SK-N-SH (cell line): ENCODE measurements at regions not wholly inside any gene's neighbourhood (a gene's known extent, or its start where the extent isn't known, plus 50 kb on each side); places are given as distances from the start of the nearest gene placed in this dataset.

Experiments
- CTCF ChIA-PET: fragments of 300-600, 350-600 bp; formaldehyde crosslinking; extraction: SDS; loops from one replicate; lab custom pipeline; 2021; lab: Yijun Ruan, JAX
- POLR2A ChIA-PET: fragments of 350-600 bp; sonication (Branson Sonifier 250); formaldehyde crosslinking; extraction: SDS; loops from one replicate; lab custom pipeline; 2020; ENCODE audit warnings: antibody characterized with exemption, inconsistent platforms; lab: Yijun Ruan, JAX
- DNase-seq: peaks from one replicate; pipeline ENCODE4 v3.0.0; 2012
- H2AFZ ChIP-seq: fragments of 200-600 bp; sonication (generic); 2 replicates; pipeline ENCODE4 v1.8.1; 2016; ENCODE audit warnings: antibody characterized with exemption, mild to moderate bottlenecking, low read depth
- H3F3A ChIP-seq: fragments of 200-600 bp; sonication (generic); replicated peaks from 2 replicates; pipeline ENCODE3; 2016; ENCODE audit warnings: antibody characterized with exemption, mild to moderate bottlenecking; ENCODE audit not compliant: insufficient read depth
- H3K27ac ChIP-seq, 2 experiments: fragments of 200-500 bp in 1 of 2; fragments of 200-600 bp in 1 of 2; sonication (Bioruptor generic) in 1 of 2; sonication (generic), shearing (Covaris generic) in 1 of 2; 2 replicates each; pipeline versions ENCODE4 v1.5.1 to v1.6.1; 2014 to 2016; ENCODE audit warnings: low read depth in 2 of 2, inconsistent platforms in 1 of 2, low read length in 1 of 2, mild to moderate bottlenecking in 1 of 2, mixed read lengths in 1 of 2
- H3K27me3 ChIP-seq: fragments of 200-600 bp; sonication (generic), shearing (Covaris generic); 2 replicates; pipeline ENCODE4 v1.6.1; 2016; ENCODE audit warnings: mixed run types; ENCODE audit not compliant: insufficient read depth
- H3K36me3 ChIP-seq, 2 experiments: fragments of 200-500 bp in 1 of 2; fragments of 200-600 bp in 1 of 2; sonication (Bioruptor generic) in 1 of 2; sonication (generic) in 1 of 2; replicated peaks in 1 of 2; 2 replicates each; pipeline versions ENCODE3 to v1.5.1; 2014 to 2016; ENCODE audit warnings: low read length in 1 of 2, mild to moderate bottlenecking in 1 of 2; ENCODE audit not compliant: insufficient read depth in 2 of 2, control insufficient read depth in 1 of 2
- H3K4me1 ChIP-seq, 2 experiments: fragments of 200-500 bp in 1 of 2; fragments of 200-600 bp in 1 of 2; sonication (Bioruptor generic) in 1 of 2; sonication (generic), shearing (Covaris generic) in 1 of 2; 2 replicates each; pipeline versions ENCODE4 v1.5.1 to v1.6.1; 2014 to 2016; ENCODE audit warnings: low read depth in 1 of 2, low read length in 1 of 2, mixed run types in 1 of 2; ENCODE audit not compliant: insufficient read depth in 2 of 2, control insufficient read depth in 1 of 2
- H3K4me2 ChIP-seq: fragments of 200-600 bp; sonication (generic), shearing (Covaris generic); 2 replicates; pipeline ENCODE4 v1.6.1; 2017; ENCODE audit warnings: mixed run types
- H3K4me3 ChIP-seq, 2 experiments: fragments of 200-500 bp in 1 of 2; fragments of 200-600 bp in 1 of 2; sonication (Bioruptor generic) in 1 of 2; sonication (generic), shearing (Covaris generic) in 1 of 2; 2 replicates each; pipeline versions ENCODE4 v1.5.1 to v1.8.1; 2014 to 2016; ENCODE audit warnings: low read depth in 2 of 2, inconsistent platforms in 1 of 2, low read length in 1 of 2, mild to moderate bottlenecking in 1 of 2, mixed read lengths in 1 of 2, moderate library complexity in 1 of 2
- H3K79me2 ChIP-seq: fragments of 200-600 bp; sonication (generic); 2 replicates; pipeline ENCODE4 v1.8.1; 2017; ENCODE audit warnings: mild to moderate bottlenecking; ENCODE audit not compliant: insufficient read depth
- H3K9ac ChIP-seq: fragments of 200-600 bp; sonication (generic); 2 replicates; pipeline ENCODE4 v1.6.1; 2017; ENCODE audit warnings: mixed run types
- H3K9me2 ChIP-seq: fragments of 200-600 bp; sonication (generic); 2 replicates; pipeline ENCODE4 v1.6.1; 2017; ENCODE audit warnings: mixed run types
- H3K9me3 ChIP-seq: fragments of 200-600 bp; sonication (generic); 2 replicates; pipeline ENCODE4 v1.6.1; 2017; ENCODE audit warnings: mixed run types, mild to moderate bottlenecking, moderate library complexity
- H4K20me1 ChIP-seq: fragments of 200-600 bp; sonication (generic); 2 replicates; pipeline ENCODE4 v1.6.1; 2017; ENCODE audit warnings: mild to moderate bottlenecking, mixed run types; ENCODE audit not compliant: insufficient read depth
- CTCF ChIP-seq: fragments of 200-600 bp; sonication (generic); IDR thresholded peaks from 2 replicates; pipeline ENCODE4 v1.6.1; 2017; ENCODE audit warnings: antibody characterized with exemption, mild to moderate bottlenecking, moderate library complexity
- ELF1 ChIP-seq: IDR thresholded peaks from 2 replicates; pipeline ENCODE4 v1.4.0; 2012
- EP300 ChIP-seq, 2 experiments: IDR thresholded peaks; 2 replicates each; pipeline versions ENCODE4 v1.4.0 to v1.6.1; 2012; ENCODE audit warnings: borderline replicate concordance in 1 of 2, low read depth in 1 of 2, low read length in 1 of 2
- GATA2 ChIP-seq: sonication (generic); formaldehyde crosslinking; IDR thresholded peaks from 2 replicates; pipeline ENCODE4 v1.5.0; 2020; ENCODE audit warnings: mild to moderate bottlenecking, missing genetic modification reagents
- JUND ChIP-seq: IDR thresholded peaks from 2 replicates; pipeline ENCODE4 v1.4.0; 2012
- MXI1 ChIP-seq: IDR thresholded peaks from 2 replicates; pipeline ENCODE4 v1.6.1; 2012; ENCODE audit warnings: mild to moderate bottlenecking, low read depth, low read length, improper control_type of control experiment
- PBX3 ChIP-seq: IDR thresholded peaks from 2 replicates; pipeline ENCODE4; 2012
- RAD21 ChIP-seq: IDR thresholded peaks from 2 replicates; pipeline ENCODE4 v1.6.1; 2012; ENCODE audit warnings: mild to moderate bottlenecking, low read length
- RFX5 ChIP-seq: IDR thresholded peaks from 2 replicates; pipeline ENCODE4 v1.6.1; 2012; ENCODE audit warnings: mild to moderate bottlenecking, improper control_type of control experiment, low read length
- SMC3 ChIP-seq: IDR thresholded peaks from 2 replicates; pipeline ENCODE4 v1.6.1; 2012; ENCODE audit warnings: low read depth, low read length, improper control_type of control experiment
- TEAD4 ChIP-seq: IDR thresholded peaks from 2 replicates; pipeline ENCODE4 v1.4.0; 2012; ENCODE audit warnings: mild to moderate bottlenecking, borderline replicate concordance; ENCODE audit not compliant: insufficient read depth
- ZBTB33 ChIP-seq: IDR thresholded peaks from 2 replicates; pipeline ENCODE4 v1.4.0; 2012; ENCODE audit warnings: low read depth, borderline replicate concordance
- WGBS: methylation state at CpG from one replicate; pipeline ENCODE4 v1.1.6; 2017; ENCODE audit warnings: low lambda C conversion rate; 5-methylcytosine and 5-hydroxymethylcytosine counted together

GRCh38 chr3:56929809-56930615, 128.3 kb upstream of the ARHGEF3 start:
- no peak for DNase-seq
- H3F3A ChIP-seq, result peaks cover 9% of the 10 kb centered on the region
- H3K36me3 ChIP-seq, result no peaks in the 10 kb centered on the region
- no peaks in the 10 kb centered on the region for H4K20me1 ChIP-seq
- H3K27me3 ChIP-seq, result no peaks in the 10 kb centered on the region
- H3K4me3 ChIP-seq, result no peak overlapping the region
- no peak overlapping the region for H2AFZ ChIP-seq
- H3K9me2 ChIP-seq, result no peaks in the 10 kb centered on the region
- no peaks in the 10 kb centered on the region for H3K79me2 ChIP-seq
- H3K4me2 ChIP-seq, result no peak overlapping the region
- CTCF ChIA-PET, result interaction anchor here (0.6 to 1.3 kb wide), 3 partner anchors 21 to 312 kb away, joined by 3 to 4 read pairs (median 3); no protein-coding TSS in a partner anchor
- no peaks in the 10 kb centered on the region for H3K9me3 ChIP-seq
- POLR2A ChIA-PET, result no interaction called here
- H3K4me1 ChIP-seq, result peaks cover 6 to 19% of the 10 kb centered on the region in 2 experiments; a peak in 2 of 4 replicates
- TF ChIP-seq RAD21 (no peak), RFX5 (no peak), TEAD4 (no peak), ZBTB33 (no peak), JUND (no peak), PBX3 (no peak), MXI1 (no peak), ELF1 (no peak), GATA2 (CRISPR knock-in tag) (no peak), SMC3 (no peak), EP300 (IDR thresholded peaks at IDR 0.05; ENCODE audit: borderline replicate concordance in 1 of 2, low read depth in 1 of 2, low read length in 1 of 2) (no peak), CTCF (no peak)
- no peak overlapping the region for H3K9ac ChIP-seq
- H3K27ac ChIP-seq, result no peak overlapping the region
- 89% methylated on average over 10 of the region's 10 CpGs for WGBS
